KG1 (cell line): ENCODE measurements at regions not wholly inside any gene's neighbourhood (a gene's known extent, or its start where the extent isn't known, plus 50 kb on each side); places are given as distances from the start of the nearest gene placed in this dataset.

Experiments
- DNase-seq: peaks from one replicate; lab custom pipeline; 2025; lab: John Stamatoyannopoulos, UW

DNA sequence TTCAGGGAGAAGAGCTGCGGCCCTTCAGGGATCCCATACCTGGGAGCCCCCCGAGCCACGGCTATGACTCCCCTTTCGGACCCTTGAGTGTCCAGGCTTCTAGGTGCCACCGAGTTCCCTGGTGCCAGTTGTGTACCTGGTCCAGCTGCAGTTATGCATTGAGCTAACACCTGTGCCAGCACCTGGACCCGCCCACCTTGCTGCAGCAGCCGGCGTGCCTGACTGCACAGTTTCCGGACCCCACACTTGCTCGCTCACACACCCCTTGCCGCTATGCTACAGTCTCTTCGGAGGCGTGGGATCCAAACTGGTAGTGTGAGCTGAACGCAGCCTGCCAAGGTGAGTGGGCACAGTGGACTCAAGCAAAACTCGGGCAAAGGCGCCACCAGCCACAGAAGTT is 284.5 kb upstream of the ROBO1 start:
- no peak for DNase-seq

GRCh38 chr3:80051602-80051962 is 283.8 kb upstream of the ROBO1 start:
- DNase-seq: no peak

DNA sequence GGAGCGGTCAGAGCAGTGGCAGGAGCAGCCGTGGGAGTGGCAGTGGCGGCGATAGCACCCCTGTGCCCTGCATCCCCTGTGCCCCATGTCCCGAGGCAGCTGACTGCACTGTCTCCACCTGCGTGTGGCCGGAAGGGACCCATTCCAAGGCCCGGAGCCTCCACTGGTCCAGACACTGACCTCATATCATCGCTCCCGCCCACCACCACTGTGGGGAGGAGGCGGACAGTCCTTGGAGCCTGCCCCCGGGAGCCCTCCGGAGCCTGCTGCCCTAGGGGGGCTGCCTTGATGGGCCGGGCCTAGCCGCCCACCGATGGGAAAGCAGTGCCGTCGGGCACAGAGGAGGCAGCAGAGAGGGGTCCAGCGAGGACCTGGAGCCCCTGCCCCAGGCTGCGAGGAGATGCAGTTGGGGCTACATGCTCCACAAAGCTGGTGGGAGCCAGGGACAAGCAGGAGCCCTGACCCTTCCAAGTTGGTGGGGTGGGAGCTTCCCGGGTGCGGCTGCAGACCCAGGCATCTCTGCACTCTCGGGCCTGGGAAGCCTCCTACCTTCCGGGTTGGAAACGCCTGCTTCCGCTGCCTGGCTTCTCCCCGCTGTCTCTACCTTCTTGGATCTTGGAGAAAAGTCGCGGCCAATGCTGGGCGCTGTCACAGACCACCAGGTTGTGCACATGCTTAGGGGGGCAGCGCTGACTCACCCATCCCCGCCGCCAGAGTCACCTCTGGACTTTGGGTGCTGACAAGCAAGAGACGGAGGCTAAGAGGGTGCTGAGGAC is 283.2 kb upstream of the ROBO1 start:
- no peak for DNase-seq

DNA sequence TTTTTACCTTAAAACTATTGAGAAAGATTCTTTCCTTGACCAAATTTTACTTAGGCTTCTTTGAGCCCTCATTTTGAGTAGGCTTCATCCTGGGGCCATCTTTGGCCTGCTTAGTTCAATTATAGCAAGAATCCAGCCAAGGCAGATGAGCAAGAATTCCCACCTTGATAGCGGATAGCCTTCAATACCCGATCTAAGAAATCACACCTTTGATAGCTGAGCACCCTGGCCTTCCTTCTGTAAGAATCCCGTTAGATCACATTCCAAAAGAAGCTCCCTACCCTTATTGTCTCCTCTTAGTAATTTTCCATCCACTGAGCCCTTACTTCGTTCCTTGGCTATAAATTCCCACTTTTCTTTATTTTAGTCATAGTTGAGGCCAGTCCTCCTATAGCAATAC is 275.4 kb upstream of the ROBO1 start:
- DNase-seq: no peak

GRCh38 chr3:80040067-80040466 is 272.3 kb upstream of the ROBO1 start:
- DNase-seq: no peak

GRCh38 chr3:80036176-80036575 is 268.4 kb upstream of the ROBO1 start:
- DNase-seq: no peak

- no peak for DNase-seq
Observed at GRCh38 chr3:80035021-80035420, 267.2 kb upstream of the ROBO1 start.

GRCh38 chr3:80023010-80023409 is 255.2 kb upstream of the ROBO1 start:
- no peak for DNase-seq

GRCh38 chr3:80018375-80018774 is 250.6 kb upstream of the ROBO1 start:
- DNase-seq: no peak

DNA sequence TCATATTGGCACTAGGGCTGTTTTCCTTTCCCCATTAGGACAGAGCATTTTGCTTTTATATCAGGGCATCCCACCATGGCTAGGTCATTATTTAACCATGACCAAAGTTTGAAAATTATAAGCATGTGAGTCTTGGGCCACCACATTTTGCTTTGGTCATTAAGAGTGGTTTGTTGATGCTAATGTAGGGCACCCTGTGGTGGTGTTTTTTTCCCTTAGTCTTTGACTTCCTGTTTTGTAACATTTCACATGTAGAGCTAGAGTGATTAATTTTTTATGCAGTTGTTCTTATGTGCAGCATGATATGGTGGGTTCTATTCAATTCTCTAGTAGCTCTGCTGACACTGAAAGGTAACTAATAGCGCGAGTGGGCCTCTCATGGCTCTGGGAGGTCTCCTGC is 249.6 kb upstream of the ROBO1 start:
- no peak for DNase-seq

GRCh38 chr3:80014576-80014975 is 246.8 kb upstream of the ROBO1 start:
- DNase-seq: no peak

DNA sequence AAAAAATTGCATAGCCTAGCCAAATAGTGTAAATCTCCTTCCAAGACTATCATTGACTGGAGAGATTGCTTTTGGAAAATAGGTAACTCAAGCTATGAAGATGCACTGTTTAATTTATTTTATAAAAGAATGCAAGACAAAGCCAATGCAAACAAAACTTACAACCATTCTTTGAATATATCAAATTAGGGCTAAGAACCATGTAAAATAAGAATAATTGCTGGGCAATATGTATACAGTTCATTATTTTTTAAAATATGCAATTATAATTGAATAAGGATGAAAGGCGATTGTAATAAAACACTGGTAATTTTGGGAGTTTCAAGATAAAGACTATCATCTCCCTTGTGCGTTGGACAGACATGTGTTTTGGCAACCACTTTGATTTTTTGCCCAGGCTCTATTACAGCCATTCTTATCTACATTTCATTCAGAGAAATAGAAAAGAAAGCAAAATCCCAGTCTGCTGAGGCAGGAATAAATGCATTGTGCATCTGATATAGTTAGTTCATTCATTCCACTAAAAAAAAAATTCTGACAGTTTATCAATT is 242.3 kb upstream of the ROBO1 start:
- DNase-seq: no peak

GRCh38 chr3:80007522-80007921 is 239.7 kb upstream of the ROBO1 start:
- DNase-seq: no peak

GRCh38 chr3:80006315-80006714 is 238.5 kb upstream of the ROBO1 start:
- DNase-seq: no peak

- no peak for DNase-seq
Observed at GRCh38 chr3:80000022-80000421, 232.2 kb upstream of the ROBO1 start.

GRCh38 chr3:79994397-79994796 is 226.6 kb upstream of the ROBO1 start:
- DNase-seq: no peak

DNA sequence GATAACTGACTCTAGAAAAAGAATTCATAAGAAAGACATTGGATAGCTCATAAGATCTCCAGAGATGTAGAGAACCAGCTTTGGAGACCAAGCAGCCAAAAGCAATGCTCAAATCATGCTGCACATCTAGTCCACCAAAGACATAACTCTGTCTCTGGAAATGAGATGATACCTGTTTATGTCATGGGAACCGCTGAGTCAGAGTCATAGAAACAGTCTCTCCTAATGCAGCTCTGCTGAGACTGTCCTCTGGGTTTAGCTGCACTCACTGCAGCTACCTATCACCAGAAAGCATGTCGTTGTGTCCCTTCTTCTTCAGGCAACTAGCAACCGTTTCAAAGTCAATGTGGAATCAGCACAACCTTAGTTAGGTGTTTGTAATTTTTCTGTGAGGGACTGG is 218.5 kb upstream of the ROBO1 start:
- DNase-seq: no peak

- DNase-seq: no peak
Observed at GRCh38 chr3:79985816-79986215, 218.0 kb upstream of the ROBO1 start.

DNA sequence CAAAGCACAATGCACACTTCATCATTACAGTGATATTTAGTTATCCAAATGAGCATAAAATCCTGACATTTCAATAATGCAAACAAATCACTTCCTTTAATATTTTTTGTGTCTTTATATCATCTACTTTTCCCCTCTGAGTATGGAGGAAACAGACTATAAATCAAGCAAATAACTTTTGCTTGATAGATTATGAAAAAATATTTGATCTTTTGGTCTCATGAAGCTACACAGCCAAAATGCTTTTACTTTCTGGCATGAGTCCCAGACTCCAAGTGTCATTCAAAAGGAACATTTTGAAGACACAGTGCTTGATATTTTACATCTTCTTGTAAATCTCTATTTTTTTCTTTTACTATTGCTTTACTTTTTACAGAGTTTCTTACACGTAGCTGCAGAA is 215.3 kb upstream of the ROBO1 start:
- DNase-seq: no peak

DNA sequence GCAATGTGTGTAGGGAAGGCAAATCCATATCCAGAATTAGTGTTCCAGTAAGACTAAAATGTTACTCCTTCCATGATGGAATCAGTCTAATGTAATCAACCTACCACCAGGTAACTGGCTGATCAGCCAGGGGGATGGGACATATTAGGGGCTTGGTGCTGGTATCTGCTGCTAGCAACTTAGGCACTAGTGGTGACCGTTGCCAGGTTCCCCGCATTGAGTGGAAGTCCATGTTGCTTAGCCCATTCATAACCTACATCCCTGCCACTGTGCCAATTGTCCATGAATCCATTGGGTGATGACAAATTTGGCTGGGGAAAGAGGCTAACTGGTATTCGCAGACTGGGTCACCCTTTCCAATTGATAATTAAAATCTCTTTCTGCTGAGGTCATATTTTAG is 212.2 kb upstream of the ROBO1 start:
- DNase-seq: no peak

- DNase-seq: no peak
Observed at GRCh38 chr3:79976466-79976865, 208.7 kb upstream of the ROBO1 start.

GRCh38 chr3:79973917-79974595 is 206.3 kb upstream of the ROBO1 start:
- no peak for DNase-seq

GRCh38 chr3:79973482-79973881 is 205.7 kb upstream of the ROBO1 start:
- no peak for DNase-seq

GRCh38 chr3:79968418-79968817 is 200.6 kb upstream of the ROBO1 start:
- no peak for DNase-seq
